HG02763 (cell line): ENCODE measurements at regions not wholly inside any gene's neighbourhood (a gene's known extent, or its start where the extent isn't known, plus 50 kb on each side); places are given as distances from the start of the nearest gene placed in this dataset.
"Not testable (repeated sequence)": the region's sequence is repeated elsewhere in the genome, so short reads cannot be mapped to it uniquely, and the experiment has no call there.

Experiments
- ATAC-seq: cut with Tn5 transposase; IDR thresholded peaks from one replicate; pipeline ENCODE4 v1.9.1; 2021; ENCODE audit warnings: mild to moderate bottlenecking, moderate library complexity; ENCODE audit not compliant: unreplicated experiment

DNA sequence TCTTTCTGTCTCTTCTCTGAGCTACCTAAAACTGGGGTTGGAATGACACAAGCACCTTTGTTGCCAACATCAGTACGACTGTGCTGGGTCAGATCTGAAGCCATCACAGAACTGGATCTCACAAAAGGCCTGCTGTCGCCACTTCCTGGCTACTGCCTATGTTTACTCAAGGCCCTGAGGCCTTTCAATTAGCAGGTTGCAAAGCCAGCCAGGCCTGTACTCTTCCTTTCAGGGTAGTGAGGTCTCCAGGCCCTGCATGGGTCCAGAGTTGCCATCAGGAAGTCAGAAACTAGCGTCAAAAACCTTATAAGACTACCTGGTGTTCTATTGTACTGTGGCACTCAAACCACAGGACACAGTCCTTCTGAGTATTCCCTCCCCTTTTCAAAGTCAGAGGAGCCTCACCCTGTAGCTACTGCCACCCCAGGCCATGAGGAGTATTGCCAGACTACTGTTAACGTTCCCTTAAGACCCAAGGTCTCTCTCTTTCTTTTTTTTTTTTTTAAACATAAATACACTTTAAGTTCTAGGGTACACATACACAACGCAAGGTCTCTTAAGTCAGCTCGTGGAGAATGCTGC, 937.4 kb upstream of the GJE1 start:
- no peak for ATAC-seq

DNA sequence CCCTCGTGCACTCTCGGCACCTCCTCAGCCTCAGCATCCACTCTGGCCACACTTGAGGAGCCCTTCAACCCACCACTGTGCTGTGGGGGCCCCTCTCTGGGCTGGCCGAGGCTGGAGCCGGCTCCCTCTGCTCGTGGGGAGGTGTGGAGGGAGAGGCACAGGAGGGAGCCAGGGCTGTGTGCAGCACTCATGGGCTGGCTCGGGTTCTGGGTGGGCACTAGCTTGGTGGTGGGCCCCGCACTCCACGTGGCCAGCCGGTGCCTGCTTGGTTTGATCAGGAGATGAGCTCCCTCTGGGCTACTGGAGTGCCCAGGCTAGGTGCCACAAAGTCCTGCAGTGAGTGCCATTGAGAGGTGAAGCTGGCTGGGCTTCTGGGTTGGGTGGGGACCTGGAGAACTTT, 949.4 kb upstream of the GJE1 start:
- no peak for ATAC-seq

DNA sequence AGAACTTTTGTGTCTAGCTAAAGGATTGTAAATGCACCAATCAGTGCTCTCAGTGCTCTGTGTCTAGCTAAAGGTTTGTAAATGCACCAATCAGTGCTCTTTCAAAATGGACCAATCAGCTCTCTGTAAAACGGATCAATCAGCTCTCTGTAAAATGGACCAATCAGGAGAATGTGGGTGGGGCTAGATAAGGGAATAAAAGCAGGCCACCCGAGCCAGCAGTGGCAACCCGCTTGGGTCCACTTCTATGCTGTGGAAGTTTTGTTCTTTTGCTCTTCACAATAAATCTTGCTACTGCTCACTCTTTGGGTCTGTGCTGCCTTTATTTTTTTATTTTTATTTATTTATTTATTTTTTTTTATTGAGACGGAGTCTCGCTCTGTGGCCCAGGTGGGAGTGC, 957.3 kb upstream of the GJE1 start:
- ATAC-seq: not testable (repeated sequence)

DNA sequence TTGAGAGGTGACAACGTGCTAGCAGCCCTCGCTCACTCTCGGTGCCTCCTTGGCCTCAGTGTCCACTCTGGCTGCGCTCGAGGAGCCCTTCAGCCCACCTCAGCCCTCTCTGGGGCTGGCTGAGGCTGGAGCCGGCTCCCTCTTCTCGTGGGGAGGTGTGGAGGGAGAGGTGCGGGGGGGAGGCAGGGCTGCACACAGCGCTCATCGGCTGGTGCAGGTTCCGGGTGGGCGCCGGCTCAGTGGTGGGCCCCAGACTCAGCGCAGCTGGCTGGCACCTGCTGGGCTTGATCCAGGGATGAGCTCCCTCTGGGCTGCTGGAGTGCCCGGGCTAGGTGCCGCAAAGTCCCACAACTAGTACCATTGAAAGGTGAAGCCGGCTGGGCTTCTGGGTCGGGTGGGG, 957.8 kb upstream of the GJE1 start:
- ATAC-seq: no peak

DNA sequence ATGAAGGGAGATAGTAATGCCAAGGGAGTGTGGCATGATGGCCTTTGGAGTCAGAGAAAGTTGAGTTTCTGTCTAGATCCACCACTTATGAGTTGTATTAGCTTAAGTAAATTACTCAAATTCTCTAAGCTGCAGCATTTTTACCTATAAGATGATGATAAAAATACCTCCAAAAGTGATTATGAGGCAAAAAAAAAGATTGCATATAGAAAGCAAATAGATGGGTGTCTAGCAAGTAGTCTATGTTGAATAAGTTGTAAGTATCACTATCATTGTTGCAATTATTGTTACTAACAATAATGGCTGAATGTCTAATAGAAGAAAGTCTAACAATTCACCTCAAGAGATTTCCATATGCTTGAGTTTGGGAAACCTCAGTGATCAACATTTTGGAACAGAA, 959.2 kb upstream of the GJE1 start:
- no peak for ATAC-seq

DNA sequence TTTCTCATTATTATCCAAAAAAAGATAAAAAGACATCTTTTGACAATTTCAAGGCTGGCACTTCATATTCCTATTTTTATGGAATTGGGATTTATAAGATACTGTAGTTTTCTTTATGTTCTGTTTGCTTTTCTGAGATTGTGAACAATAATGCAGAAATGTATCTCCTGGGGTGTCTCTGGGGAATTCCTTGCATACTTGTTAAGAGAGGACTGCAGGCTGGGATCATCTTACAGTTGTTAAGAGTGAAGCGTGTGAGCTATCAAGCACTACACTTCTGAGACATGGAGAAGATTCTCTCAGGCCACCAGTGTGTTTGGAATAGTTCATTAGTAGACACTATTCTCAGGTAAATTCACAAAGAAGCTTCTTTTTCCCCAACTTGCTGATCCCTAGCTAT, 963.3 kb upstream of the GJE1 start:
- ATAC-seq: no peak

DNA sequence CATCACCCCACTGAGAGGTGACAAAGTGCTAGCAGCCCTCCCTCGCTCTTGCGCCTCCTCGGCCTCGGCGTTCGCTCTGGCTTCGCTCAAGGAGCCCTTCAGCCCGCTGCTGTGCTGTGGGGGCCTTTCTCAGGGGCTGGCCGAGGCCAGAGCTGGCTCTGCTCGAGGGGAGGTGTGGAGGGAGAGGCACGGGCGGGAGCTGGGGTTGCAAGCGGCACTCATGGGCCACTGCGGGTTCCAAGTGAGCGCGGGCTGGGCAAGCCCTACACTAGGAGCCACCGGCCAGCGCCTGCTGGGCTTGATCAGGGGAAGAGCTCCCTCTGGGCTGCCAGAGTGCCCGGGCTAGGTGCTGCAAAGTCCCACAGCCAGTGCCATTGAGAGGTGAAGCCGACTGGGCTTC, 964.8 kb upstream of the GJE1 start:
- ATAC-seq: no peak

DNA sequence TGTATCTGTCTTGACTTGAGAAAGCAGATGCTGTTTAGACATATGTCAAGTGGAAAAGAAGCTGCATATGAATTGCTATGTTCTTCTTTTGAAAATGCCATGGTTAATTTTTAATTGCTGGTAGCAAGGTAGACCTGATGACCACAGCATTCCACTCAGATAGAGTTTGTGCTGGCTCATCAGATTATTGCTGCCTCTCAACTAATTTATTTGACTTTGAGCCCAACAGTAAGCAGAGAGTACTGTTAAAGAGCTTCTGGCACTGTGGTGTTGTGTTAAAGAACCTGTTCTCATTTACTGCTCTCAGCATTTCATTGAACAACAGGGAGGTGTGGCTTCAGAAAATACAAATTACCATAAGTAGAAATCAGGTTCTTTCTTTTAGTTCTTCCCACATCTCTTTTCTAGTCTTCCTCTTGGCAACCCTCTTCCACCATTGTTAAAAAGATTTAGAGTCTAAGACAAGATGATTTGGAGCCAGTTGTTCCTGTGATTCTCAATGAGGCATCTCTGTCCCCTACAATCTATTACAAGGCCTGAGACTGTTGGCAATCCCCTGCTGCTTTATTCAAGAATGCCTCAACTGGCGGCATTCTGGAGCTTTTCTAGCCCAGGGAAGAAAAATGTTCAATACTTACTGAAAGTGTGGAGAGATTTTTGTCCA, 967.6 kb upstream of the GJE1 start:
- ATAC-seq: no peak

DNA sequence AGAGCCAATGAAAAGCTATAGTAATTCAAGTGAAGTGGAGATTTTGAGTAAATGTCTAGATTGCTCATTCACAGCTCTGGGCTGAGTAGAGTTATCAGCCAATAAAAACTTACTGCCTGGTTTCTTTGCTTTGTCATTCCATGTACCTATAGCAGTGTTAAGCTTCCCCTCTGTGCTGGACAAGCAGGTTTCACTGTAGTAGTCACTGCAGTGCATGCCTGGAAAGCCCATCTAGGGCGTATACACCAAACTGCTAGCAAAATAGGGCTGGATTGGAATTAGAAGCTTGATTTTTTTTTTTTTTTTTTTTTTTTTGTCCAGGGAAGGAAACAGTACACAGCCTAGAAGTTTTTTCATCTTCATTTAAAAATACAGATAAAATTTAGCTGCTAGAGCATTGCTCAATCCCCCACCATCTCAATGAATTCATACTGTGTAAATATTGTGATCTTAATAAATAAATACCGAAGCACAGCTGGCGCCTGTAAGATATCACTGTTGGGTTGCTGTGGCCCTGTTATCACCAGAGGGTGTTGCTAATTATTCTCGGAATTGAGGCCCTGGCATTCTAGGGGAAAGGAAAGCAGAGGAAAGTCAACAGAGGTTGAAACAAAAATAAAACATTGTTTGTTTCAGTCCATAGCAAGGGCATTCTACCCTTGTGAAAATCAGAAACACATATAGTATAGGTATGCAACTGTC, 968.5 kb upstream of the GJE1 start:
- ATAC-seq: no peak

DNA sequence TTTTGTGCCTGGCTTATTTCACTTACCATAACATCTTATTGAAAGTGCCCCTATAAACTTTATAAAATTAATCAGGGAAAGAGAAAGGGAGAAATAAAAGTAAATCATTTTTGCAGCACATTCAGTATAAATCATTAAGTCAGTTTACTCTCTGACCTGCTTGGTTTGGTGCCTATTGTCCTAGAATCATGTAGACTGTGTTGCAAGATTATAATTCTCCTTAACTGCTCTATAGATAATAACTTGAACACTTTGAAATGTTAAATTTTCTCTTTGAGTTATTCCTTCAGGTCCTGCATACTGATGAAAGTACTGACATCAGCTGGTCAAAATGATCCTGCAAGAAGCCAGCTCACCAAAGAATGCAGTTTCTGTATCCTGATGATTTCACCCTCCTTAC, 969.6 kb upstream of the GJE1 start:
- no peak for ATAC-seq

DNA sequence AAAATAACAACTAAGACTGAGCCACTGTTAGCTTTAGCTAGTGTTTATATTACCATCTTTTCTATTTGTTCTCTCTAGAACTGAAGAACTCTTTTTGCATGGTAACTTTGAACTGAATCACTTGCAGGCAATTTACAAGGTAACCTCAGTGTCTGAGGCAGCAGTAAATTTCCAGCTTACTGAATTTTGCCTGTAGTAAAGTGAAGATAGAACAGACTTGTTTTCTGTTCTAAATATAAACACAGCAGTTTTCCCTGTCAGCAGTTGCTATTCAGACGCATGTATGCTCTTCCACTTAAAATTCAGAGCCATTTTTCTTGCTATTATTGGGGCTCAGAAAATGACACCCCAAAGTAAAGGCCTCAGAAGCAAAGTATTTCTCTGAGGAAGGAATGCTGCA, 974.0 kb upstream of the GJE1 start:
- no peak for ATAC-seq

DNA sequence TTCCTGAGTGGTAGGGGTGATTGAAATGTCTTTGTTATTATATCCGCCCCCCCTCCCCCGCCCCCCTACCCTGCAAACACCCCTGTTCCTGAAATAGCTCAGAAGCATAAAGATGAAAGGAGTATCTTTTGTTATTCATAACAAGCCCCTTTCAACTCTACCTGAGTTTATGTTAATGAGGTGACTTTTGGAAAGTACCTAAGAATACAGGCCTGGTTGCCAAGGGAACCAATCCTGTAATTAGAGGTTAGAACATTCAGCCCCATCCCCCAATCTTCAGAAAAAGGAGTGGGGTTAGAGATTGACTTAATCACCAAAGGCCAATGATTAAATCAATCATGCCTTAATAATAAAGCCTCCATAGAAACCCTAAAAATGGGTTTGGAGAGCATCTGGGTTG, 979.2 kb upstream of the GJE1 start:
- ATAC-seq: no peak

DNA sequence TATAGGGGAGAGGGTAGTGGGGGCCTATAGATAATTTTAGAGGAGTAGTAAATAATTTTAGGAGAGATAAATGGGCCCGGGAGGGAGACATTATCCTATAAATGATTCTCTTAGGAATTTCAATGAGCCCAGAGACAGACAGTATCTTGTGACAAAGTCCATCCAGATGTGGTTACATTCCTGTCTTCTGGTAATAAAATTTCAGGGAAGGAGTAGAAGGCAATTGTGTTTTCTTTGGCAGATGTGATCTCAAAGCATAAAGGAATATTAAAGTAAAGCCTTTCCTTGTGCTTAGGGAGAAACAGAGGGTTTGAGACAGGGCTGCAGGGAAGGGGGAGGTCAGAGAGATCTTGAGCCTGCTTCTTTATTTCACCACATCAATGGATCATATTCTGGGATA, 979.8 kb upstream of the GJE1 start:
- no peak for ATAC-seq

DNA sequence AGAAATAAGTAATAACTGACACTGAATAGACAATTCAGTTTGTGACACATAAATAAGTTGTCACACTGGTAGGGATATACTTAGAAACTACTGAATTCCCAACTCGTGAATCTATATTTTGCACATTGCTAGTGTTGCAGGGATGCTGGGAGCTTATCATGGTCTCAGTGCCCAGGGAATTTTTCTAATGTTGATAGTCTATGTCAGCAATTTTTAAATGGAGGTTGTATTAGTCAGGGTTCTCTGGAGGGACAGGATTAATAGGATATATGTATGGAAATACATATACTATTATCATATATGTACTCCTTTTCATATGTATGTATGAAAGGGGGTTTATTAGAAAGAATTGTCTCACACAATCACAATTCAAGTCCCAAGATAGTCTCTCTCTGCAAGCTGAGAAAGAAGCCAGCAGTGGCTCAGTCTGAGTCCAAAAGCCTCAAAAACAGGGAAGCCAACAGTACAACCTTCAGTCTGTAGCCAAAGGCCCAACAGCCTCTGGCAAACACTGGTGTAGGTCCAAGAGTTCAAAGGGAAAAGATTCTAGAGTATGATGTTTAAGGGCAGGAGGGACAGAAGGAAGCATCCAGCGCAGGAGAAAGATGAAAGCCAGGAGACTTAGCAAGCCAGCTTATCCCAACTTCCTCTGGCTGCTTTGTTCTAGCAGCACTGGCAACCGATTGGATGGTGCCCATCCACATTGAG, 980.9 kb upstream of the GJE1 start:
- ATAC-seq: no peak

DNA sequence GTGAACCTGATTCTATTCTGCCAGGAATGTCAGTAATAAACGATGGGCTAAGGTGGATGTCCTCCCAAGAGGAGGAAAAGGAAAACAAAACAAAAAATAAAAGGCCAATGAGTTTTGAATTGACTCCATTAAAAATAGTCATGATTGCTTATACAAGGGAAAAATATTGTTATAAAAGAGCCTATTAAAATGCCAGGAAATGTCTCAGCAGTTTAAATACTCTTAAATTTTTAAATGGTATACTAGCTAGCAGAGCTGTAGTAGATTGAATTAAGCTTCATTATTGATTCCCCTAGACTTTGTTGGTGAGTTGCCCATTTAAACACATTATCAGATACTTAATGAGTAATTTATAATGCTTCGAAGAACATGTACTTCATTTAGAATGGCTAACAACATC, 990.9 kb upstream of the GJE1 start:
- no peak for ATAC-seq

DNA sequence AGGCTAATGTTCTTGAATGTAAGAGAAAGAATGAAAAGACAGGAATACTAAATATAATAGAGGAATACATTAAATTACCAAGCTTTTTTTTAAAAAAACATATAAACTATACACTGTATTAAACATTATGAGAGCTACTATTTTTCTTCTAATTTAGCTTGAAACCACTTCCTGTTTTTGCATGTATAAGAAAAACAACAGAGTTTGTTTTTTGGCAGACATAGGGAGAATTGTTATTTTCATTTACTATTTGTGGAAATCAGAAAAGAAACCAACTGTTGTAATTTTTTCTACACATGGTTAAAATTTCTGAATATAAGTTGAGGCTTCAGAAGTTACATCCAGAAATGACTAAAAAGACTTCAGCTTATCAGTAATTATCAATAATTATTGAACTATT, 991.8 kb upstream of the GJE1 start:
- no peak for ATAC-seq

DNA sequence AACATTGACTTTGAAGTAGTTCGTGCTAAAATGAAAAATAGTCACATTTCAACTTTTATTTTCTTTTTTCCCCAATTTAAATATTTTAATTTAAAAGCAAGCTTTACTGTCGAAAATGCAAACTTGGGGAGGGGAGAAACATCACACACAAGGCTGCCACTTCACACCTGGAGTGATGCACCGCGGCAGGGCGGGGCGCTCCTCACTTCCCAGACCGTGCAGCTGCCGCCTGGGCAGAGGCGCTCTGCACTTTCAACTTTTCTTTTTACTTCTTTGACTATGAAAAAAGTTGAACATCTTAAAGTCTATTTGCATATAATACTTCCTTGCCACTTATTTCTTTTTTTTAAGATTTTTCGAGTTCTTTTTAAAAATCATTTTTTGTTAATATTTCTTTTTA, 993.3 kb upstream of the GJE1 start:
- no peak for ATAC-seq

DNA sequence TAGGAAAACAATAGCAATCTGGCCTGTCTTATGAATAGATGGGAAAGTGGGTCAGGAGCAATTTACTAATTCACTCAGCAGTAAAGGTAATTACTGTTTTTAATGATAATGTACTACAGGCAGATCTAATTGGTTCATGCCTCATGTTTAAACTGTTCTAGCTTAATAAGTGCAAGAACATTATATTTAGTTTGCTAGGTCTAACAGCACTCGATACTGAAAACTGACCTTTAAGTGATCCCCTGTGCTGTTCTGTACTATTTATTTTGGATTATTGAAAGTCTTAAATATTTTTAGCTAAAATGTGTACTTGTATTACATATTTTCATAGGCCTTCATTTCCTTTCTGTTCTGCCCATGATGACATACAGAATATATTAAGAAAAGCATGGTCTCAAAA, 998.0 kb upstream of the GJE1 start:
- ATAC-seq: no peak

DNA sequence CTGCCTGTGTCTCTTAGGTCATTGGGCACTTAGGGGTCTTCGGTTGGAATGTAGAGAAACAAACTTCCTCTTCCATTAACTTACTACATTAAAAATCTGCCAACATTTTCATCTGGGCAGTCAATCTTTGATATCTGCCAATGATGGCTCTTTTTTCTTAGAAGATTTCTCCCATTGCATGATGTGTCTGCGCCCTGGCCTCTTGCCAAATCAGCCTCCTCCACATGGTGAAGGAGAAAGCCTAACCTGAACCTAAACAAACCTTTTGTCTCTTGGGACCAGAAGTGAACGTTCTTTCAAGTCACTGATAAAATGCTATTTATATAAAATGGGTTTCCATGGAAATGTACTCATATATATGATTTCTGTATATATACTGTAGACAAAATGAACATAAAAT, 998.9 kb upstream of the GJE1 start:
- no peak for ATAC-seq

DNA sequence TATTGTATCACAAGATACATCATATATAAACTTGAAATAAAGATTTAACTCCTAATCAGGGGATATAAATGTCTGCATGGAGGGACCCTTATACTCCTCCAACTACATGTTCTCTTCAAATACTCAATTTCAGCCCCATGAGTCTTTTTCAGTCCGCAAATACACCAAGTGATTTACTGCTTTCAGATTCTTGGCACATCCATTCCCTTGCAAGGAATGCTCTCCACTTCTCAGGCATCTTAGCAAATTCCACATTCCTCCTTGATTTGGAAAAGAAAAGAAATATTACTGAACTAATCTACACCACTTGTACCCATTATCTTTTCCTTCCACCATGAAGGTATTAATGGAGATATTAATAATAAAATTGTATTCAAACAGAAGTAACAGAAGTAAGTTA, 999.4 kb upstream of the GJE1 start:
- ATAC-seq: no peak

DNA sequence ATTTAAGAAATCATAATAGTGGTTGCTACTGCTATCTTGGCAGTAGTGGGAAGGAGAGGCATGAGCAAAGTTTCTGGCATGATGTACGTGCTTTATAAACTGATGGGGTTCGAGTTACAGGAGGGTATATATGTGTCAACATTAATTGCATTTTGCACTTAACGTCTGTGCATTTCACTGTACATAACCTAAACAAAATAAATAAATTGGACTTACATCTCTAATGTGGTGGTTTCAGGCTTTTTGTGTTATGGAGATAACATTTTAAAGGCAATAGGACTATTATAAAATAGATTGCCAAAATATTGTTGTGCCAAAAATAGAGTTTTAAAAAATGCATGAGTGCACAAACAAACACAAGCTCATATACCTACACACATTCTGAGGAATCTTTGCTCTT, 1001.1 kb upstream of the GJE1 start:
- ATAC-seq: no peak

DNA sequence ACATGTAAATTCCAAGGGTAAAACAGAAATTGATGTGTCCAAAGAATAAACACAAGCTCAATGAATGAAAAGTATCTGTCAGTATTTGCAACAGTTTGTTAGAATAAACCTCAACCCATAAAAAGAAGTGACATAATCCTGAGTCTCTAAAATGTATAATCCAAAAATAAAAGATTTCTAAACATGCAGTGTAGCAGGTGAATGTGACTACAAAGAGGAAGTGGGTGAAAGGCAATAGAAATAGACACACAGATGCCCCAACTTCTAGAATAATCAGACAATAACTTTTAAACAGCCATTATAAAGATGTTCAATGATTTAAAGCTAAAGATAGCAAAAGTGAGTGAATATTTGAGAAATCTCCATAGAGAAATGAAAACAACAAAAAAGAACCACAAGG, 1009.2 kb upstream of the GJE1 start:
- no peak for ATAC-seq
